ENCODE measurements at regions not wholly inside any gene's neighbourhood (a gene's known extent, or its start where the extent isn't known, plus 50 kb on each side); places are given as distances from the start of the nearest gene placed in this dataset.

DNA sequence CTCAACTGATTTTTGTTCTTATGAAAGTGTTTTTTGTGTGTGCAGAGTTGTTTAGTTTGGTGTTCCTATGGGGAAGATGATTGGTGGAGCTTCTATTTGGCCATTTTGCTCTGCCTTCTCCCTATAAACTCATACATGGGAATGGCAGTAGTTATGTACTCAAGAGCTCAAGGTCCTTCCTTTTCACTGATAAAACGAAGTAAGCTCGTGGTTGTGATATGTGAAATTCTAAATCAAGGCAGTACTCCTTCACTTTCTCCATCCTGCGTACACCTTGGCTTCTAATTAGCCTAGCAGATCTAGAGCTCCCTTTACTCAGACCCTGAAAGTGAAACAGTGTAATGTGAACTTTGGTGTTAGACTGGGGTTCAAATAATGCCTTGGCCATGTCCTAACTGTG lies 159.3 kb upstream of the TNC start:
- TF ChIP-seq, protein P1, sequence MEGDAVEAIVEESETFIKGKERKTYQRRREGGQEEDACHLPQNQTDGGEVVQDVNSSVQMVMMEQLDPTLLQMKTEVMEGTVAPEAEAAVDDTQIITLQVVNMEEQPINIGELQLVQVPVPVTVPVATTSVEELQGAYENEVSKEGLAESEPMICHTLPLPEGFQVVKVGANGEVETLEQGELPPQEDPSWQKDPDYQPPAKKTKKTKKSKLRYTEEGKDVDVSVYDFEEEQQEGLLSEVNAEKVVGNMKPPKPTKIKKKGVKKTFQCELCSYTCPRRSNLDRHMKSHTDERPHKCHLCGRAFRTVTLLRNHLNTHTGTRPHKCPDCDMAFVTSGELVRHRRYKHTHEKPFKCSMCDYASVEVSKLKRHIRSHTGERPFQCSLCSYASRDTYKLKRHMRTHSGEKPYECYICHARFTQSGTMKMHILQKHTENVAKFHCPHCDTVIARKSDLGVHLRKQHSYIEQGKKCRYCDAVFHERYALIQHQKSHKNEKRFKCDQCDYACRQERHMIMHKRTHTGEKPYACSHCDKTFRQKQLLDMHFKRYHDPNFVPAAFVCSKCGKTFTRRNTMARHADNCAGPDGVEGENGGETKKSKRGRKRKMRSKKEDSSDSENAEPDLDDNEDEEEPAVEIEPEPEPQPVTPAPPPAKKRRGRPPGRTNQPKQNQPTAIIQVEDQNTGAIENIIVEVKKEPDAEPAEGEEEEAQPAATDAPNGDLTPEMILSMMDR (conservative IDR thresholded peaks at IDR 0.05; ENCODE audit: low read length), result no peak
- TF ChIP-seq EZH2phosphoT487 (IDR thresholded peaks at IDR 0.05; ENCODE audit: borderline replicate concordance), result no peak

Data from Loucy (cell line).